ENCODE measurements at regions not wholly inside any gene's neighbourhood (a gene's known extent, or its start where the extent isn't known, plus 50 kb on each side); places are given as distances from the start of the nearest gene placed in this dataset.

DNA sequence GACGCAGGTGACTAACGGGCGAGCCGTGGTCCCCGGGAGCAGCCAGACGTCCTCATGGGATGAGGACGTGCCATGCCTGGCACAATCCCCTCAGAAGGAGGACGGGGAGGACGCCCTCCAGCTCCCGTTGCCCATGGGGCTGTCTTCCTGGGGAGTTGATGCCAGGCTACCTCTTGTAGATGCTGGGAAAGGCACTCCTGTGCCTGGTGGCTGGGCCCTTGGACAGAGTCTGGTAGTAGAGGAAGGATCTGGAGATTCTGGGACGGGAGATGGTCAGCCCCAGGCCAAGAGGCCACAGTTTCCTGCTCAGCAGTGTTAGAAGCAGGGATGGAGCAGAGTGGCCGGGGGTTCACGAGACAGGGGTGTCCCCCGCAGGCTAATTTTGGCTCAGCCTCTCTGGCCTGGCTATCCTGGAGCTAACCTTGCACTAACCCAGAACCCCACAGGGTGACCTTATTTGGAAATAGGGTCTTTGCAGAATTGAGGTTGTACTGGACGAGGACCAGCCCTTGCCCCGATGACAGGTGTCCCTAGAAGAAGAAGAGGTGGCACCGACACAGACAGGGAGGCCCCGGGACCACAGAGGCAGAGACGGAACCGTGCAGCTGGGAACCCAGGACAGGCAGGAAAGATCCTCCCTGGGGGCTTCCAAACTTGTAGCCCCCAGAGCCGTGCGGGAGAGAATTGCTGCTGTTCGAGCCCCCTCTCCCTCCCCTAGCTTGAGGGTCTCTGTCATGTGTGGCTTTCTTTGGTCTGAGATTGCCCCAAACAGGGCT is 50.1 kb upstream of the ADRA2C start:
- TF ChIP-seq POLR2A (IDR thresholded peaks at IDR 0.05): no peak
- TF ChIP-seq, protein P1, sequence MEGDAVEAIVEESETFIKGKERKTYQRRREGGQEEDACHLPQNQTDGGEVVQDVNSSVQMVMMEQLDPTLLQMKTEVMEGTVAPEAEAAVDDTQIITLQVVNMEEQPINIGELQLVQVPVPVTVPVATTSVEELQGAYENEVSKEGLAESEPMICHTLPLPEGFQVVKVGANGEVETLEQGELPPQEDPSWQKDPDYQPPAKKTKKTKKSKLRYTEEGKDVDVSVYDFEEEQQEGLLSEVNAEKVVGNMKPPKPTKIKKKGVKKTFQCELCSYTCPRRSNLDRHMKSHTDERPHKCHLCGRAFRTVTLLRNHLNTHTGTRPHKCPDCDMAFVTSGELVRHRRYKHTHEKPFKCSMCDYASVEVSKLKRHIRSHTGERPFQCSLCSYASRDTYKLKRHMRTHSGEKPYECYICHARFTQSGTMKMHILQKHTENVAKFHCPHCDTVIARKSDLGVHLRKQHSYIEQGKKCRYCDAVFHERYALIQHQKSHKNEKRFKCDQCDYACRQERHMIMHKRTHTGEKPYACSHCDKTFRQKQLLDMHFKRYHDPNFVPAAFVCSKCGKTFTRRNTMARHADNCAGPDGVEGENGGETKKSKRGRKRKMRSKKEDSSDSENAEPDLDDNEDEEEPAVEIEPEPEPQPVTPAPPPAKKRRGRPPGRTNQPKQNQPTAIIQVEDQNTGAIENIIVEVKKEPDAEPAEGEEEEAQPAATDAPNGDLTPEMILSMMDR (IDR thresholded peaks at IDR 0.05): no peak
- TF ChIP-seq EP300 (IDR thresholded peaks at IDR 0.05): no peak
- TF ChIP-seq POLR2AphosphoS5 (IDR thresholded peaks at IDR 0.05): no peak
- no peaks in the 10 kb centered on the region for H3K36me3 ChIP-seq
- WGBS, 5 donors: 70 to 79% (median 76%) methylated on average over 18 to 23 of the region's 23 CpGs
- no peak overlapping the region for H3K4me3 ChIP-seq
- H3K9me3 ChIP-seq: peaks cover 0 to 18% (median 14%) of the 10 kb centered on the region in 4 donors
- H3K4me1 ChIP-seq: no peaks in the 10 kb centered on the region
- peaks cover 0 to 48% (median 12%) of the 10 kb centered on the region in 3 donors for H3K27me3 ChIP-seq
- no peak overlapping the region for H3K27ac ChIP-seq
- no peak for DNase-seq
- intact Hi-C loops (cut with DNase I; ENCODE audit: low total_unique reads): no loop called here

DNA sequence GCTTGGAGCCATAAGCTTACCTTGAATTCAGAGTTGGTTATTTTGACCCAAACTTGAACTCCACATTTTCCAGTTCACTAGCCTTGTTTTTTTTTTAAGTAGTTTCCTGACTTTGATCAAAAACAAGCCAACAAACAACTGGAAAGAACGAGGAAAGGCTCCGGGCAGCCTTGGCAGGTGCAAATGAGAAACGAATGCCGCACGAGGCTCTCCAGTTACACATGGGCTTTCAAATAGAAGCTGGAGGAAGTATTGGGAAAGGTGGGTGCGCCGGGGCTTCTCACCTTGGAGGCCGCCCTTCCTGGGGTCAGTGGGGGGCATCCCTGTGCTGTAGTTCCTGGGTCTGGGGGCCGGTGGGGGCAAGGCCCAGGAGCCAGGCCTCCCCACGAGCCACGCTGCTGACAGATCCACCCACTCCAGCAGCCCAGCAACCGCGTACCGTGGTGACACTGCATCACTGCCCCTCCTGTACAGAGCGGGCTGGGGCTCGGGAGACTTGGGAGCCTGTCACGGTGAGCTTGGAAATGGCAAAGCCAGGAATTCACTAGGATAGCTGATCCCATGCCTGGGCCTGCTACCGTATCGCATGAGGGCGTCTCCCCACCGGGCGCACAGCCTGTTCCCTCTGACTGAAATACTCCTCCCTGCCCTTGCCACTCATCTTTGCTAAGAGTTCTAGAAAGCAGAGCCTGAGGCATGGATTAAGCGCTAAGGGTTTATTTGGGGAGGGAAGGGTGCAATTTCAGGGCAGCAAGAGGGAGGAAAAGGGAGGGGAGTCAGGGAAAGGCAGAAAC is 50.9 kb upstream of the ADRA2C start:
- Histone ChIP-seq H3K36me3 (no peaks in the 10 kb centered on the region), H3K27me3 (peaks cover 0 to 51% (median 12%) of the 10 kb centered on the region in 3 donors), H3K4me1 (no peaks in the 10 kb centered on the region), H3K27ac (no peak overlapping the region), H3K9me3 (peaks cover 0 to 18% (median 14%) of the 10 kb centered on the region in 4 donors), H3K4me3 (no peak overlapping the region)
- 45 to 65% (median 51%) methylated on average over 17 to 23 of the region's 23 CpGs for WGBS, 5 donors
- no peak for TF ChIP-seq EP300 (IDR thresholded peaks at IDR 0.05)
- TF ChIP-seq POLR2AphosphoS5 (IDR thresholded peaks at IDR 0.05): no peak
- TF ChIP-seq, protein P1 (IDR thresholded peaks at IDR 0.05): no peak
- TF ChIP-seq POLR2A (IDR thresholded peaks at IDR 0.05): no peak
- DNase-seq: no peak
- intact Hi-C loops (cut with DNase I; ENCODE audit: low total_unique reads): no loop called here

DNA sequence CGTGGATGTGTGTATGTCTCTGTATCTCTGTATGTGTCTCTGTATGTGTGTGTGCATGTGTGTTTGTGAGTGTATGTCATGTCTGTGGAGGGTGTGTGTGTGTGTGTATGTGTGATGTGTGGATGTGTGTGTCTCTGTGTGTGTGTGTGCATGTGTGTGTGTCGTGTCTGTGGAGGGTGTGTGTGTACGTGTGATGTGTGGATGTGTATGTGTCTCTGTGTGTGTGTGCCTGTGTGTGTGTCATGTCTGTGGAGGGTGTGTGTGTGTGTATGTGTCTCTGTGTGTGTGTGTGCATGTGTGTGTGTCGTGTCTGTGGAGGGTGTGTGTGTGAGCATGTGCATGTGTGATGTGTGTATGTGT is 51.6 kb upstream of the ADRA2C start:
- no peak for TF ChIP-seq POLR2A (IDR thresholded peaks at IDR 0.05)
- no peak for TF ChIP-seq POLR2AphosphoS5 (IDR thresholded peaks at IDR 0.05)
- H3K9me3 ChIP-seq: peaks cover 0 to 18% (median 14%) of the 10 kb centered on the region in 4 donors
- H3K27me3 ChIP-seq: peaks cover 0 to 44% (median 12%) of the 10 kb centered on the region in 3 donors
- no peaks in the 10 kb centered on the region for H3K36me3 ChIP-seq
- H3K4me1 ChIP-seq: no peaks in the 10 kb centered on the region
- H3K4me3 ChIP-seq: no peak overlapping the region
- intact Hi-C loops (cut with DNase I; ENCODE audit: low total_unique reads): no loop called here
- 76 to 85% (median 81%) methylated on average over 2 to 4 of the region's 4 CpGs for WGBS, 5 donors
- DNase-seq: no peak
- no peak overlapping the region for H3K27ac ChIP-seq

DNA sequence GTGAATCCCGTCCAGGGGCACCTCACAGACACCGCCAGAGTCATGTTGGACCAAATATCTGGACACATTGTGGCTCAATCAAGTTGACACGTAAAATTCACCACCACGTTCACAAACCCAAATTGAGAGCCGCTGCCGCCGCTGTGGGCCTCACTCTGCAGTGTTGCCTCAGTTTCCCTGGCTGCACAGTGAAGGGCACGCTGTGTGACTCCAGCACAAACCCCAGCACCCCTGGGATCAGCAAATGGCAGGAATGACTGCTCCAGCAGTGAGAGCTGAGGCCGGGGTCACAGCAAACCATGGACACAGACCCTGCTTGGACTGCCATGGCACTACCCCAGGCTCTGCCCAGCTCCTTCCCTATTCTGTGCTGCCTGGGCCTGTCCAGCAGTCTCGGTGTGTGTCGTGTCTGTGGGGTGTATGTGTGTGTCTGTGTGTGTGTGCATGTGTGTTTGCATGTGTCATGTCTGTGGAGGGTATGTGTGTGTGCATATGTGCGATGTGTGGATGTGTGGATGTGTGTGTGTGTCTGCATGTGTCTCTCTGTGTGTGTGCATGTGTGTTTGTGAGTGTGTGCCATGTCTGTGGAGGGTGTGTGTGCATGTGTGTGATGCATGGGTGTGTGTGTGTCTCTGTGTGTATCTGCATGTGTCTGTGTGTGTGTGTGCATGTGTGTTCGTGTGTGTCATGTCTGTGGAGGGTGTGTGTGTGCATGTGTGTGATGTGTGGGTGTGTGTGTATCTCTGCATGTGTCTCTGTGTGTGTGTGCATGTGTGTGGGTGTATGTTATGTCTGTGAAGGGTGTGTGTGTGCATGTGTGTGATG is 52.2 kb upstream of the ADRA2C start:
- H3K27me3 ChIP-seq: peaks cover 0 to 39% (median 8%) of the 10 kb centered on the region in 3 donors
- no peaks in the 10 kb centered on the region for H3K4me1 ChIP-seq
- 84 to 93% (median 91%) methylated on average over 5 to 13 of the region's 13 CpGs for WGBS, 5 donors
- TF ChIP-seq EP300 (IDR thresholded peaks at IDR 0.05) (no peak), POLR2A (IDR thresholded peaks at IDR 0.05) (no peak)
- H3K4me3 ChIP-seq: no peak overlapping the region
- H3K36me3 ChIP-seq: no peaks in the 10 kb centered on the region
- no peak overlapping the region for H3K27ac ChIP-seq
- no peak for DNase-seq
- peaks cover 0 to 14% (median 11%) of the 10 kb centered on the region in 4 donors for H3K9me3 ChIP-seq
- intact Hi-C loops (cut with DNase I; ENCODE audit: low total_unique reads): no loop called here

DNA sequence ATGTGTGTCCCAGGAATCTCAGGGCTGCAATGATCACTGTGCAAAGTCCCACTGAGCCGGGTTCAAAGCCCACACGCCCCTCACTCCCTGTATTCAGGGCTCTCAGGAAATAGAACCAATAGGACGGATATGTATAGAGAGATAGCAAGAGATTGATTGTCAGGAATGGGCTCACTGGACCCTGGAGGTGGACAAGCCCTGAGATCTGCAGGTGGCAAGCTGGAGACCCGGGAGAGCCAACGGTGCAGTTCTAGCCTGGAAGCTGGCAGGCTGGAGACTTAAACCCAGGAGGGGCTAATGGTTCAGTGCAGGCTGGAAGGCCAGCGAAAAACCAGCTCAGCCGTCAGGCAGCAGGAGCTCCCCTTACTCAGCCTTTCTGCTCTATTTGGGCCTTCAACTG is 52.8 kb upstream of the ADRA2C start:
- Histone ChIP-seq H3K36me3 (no peaks in the 10 kb centered on the region), H3K27me3 (peaks cover 0 to 42% (median 2%) of the 10 kb centered on the region in 3 donors), H3K9me3 (peaks cover 0 to 7% (median 5%) of the 10 kb centered on the region in 4 donors), H3K27ac (no peak overlapping the region), H3K4me1 (no peaks in the 10 kb centered on the region), H3K4me3 (no peak overlapping the region)
- TF ChIP-seq, protein P1 (IDR thresholded peaks at IDR 0.05): no peak
- TF ChIP-seq POLR2A (IDR thresholded peaks at IDR 0.05) (no peak), POLR2AphosphoS5 (IDR thresholded peaks at IDR 0.05) (no peak), EP300 (IDR thresholded peaks at IDR 0.05) (no peak)
- no peak for DNase-seq
- intact Hi-C loops (cut with DNase I; ENCODE audit: low total_unique reads): no loop called here
- 75 to 79% (median 78%) methylated on average over 5 to 7 of the region's 7 CpGs for WGBS, 5 donors

All from stomach (tissue), 8 donors.